Hematopoietic multipotent progenitor cell (in vitro differentiated cells): ENCODE measurements at regions not wholly inside any gene's neighbourhood (a gene's known extent, or its start where the extent isn't known, plus 50 kb on each side); places are given as distances from the start of the nearest gene placed in this dataset.

Experiments used
- DNase-seq, 3 donors: peaks; one replicate each; pipeline ENCODE4 v3.0.0-alpha.2; 2011 to 2015; ENCODE audit warnings: low read depth in 2 of 3, low spot score in 2 of 3

DNA sequence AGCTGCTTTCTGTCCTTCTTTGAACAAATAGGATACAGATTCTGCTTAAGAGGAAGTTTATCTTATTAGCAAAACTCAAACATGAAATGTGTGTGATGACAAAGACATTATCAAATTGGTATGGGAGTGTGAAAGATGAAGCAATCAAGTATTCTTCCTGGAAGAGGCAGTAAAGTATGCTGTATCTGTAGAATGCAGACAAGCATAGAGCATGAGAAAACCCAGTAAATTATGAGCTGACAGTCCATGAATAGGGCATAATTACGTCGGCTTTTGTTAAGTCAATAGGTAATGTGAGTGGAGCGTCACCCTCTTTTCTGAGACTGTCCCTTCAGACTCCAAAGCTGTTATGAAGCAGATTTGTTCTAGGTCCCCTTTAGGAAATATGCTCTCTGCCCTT is 458.6 kb upstream of the NWD2 start:
- DNase-seq, result no peak

DNA sequence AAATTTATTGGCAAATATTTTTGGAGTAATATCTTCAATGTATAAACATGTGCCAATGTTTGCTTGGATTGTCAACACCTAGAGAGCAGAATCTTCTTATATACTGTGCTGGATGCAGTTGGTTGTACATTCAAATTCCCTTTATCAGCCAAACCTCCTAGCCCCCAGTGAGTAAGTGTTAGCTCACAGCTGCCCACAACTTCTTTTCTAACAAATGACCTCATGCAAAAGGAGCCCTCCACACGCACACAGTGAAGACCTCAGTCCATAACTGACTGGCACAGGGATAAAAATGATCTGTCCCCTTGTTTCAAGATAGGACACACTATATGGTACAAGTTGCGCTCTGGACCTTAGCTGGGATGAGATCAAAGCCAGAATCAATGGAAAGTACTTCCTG is 458.0 kb upstream of the NWD2 start:
- no peak for DNase-seq

DNA sequence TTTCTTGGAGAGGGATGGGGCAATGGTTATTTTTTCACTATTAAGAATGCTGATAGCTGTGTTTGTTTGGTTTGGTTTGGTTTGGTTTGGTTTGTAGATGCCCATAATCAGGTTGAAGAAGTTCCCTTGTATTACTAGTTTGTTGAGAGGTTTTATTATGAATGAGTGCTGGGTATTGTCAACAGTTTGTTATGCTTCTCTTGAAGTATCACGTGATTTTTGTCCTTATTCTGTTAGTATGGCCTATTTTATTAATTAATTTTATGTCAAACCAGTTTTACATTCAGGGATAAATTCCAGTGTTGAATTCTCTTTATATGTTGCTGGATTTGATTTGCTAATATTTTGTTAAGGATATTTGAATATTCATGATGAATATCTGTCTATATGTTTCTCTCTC is 449.8 kb upstream of the NWD2 start:
- no peak for DNase-seq

DNA sequence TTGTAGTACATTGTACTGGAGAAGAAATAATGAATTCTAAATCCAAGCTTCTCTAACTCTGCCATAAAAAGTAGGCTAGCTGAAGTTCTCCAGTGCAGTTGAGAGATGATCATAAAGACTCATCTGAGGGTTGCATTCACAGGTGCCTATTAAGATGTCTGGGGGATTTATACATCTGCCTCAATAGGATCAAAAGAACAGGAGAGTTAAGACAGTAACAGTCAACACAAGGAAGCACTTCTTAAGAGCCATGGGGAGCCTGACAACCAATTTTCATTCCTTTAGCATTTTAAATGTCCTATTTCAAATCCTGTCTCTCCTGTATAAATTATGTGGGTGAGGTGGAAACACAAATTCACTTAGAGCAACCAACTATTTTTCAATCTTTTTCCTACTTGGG is 432.4 kb upstream of the NWD2 start:
- DNase-seq, result no peak

DNA sequence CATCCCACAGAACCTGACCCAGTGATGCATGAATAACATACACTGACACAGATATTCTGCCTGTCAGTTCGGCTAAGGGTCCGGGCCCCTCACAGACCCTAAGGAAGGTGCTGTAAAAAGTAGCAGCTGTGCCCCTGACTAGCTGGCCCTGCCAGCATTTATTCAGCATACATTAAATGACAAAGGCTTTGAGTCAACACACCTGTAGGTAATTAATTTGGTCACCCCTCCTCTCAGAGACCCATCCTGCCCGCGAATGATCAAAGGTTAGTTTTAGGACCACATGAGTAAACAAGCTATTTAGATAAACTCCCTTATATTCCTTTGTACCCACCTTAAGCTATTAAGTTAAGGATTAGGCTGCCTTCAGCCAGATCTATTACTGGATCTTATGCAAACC is 429.0 kb upstream of the NWD2 start:
- no peak for DNase-seq

DNA sequence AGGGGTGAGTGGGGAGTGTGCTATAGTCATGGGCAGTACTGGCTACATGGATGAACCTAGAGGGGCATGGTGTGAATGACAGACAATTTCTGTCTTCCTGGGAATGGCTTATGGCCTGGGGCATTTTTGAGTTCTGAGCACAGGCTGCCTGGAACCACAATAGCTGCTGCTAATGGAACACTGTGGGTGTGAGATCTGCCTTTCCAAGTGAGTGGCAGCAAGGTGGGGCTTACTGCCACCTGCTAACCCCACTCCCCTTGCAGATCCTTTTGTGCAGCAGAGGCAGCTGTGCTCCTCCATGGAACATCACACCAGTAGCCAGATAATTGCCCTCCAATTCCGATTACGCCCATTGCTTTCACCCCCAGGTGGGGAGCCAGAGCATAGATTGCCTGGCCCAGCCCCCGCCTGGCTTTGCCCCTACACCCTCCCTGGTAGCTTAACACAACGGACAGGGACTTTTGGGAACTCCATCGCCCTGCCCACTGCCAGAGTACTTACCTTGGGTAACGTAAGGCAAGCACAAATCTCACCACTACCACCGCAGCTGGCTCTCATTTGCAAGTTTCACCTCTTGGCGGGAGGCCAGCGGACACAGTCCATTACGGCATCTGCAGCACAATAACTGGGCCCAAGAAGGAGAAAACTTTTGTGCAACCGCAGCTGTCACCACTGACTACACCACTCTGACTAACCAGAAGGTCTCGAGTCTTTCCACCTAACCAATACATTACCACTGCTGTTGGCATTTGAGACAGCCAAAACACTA is 421.2 kb upstream of the NWD2 start:
- no peak for DNase-seq

DNA sequence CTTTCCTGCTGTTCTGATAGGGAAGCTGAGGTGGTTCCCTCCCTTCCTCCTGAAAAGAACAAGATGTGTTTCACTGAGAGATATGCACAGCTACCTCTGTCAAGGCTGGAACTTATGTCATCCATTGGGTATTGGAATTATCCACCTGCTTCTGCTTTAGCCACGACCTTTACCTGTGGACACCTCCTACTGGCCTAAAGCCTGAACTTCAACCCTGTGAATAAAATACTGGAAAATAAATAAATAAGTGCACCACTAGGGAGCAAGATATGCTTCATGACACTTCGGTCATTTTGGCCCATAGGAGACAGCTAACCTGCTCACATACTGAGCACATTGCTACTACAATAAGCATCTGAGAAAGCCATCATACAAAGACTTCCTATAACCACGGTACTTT is 419.9 kb upstream of the NWD2 start:
- DNase-seq, result no peak

DNA sequence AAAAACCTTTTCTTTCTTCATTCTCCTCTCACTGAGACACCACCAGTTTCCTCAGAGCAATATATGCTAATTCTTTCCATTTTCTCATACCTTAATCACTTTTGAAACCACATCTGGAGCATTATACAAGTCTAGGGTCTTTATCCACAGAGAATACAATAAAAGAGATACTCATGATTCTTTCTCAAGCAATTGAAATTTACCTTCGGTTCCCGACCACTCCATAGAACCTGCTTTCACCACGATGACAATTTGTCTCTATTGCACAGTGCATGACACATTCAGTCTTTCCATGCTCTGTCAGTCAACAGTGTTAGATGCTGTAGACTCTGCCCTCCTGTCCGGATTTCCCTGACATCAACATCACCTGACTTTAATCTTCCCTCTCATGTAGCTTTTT is 409.3 kb upstream of the NWD2 start:
- DNase-seq, result no peak

DNA sequence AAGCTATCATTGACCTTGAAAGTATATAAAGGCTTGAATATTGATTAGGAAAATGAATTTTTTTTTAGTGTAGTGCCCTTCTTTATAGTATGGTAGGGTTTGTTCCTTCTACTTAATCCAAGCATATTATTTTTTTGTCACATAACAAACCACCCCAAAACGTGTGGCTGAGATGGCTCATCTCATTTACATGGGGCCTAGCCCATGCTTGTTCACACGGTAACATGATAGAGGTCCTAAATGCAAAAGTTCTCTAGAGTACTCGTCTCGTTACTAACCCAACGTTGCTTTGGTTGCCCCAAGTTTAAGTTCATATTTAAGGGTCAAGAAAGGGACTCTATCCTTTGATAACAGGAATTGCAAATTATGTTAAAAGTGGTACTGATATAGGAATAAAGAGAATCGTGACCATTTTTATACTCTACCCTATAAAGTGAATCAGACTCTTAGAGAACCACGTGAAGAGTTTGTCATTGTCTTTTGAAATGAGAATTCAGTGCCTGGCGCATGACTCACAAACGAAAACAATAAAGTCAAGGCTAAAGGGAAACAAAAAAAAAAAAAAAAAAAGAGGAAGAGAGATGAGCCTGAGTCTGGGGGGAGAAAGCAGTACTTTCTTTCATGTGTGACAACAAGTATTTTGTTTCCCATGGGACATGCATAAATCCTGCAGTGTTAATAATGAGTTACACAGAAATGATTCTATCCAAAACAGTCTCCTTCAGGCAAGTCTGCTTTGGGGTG is 402.8 kb upstream of the NWD2 start:
- no peak for DNase-seq

DNA sequence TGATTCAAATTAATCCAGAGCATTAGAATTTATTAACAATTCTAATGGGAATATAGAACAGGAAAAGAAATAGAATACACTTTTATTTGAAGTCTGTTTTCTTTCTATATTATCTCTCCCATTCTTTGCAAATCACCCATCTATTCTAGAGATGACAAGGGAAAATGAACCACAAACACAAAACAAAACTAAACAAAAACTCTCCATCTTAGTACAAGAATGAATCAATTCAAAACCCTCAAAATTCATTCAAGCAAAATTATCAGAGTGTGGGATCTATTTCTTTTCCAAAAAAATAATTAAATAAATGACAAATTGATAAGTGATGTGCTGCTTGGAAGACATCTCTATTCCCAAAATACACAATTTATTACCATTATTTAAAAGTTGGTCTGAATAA is 400.1 kb upstream of the NWD2 start:
- no peak for DNase-seq

DNA sequence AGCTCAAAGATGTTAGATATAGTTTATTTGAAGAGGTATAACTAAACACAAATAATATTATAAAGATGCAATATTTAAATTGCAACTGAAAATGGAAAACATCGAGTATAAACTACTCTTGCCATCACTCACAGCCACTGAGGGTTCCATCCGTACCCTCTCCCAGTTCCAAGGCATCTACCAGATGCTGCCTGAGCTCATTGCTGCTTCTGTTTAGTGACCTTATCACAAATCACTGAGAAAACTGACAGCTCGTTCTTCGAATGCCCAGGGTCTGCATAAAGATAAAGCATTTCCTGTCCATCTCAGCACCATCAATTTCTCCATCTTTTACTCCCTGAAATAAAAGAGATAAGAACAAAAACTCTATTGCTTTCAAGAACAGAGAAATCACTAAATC is 391.7 kb upstream of the NWD2 start:
- no peak for DNase-seq

DNA sequence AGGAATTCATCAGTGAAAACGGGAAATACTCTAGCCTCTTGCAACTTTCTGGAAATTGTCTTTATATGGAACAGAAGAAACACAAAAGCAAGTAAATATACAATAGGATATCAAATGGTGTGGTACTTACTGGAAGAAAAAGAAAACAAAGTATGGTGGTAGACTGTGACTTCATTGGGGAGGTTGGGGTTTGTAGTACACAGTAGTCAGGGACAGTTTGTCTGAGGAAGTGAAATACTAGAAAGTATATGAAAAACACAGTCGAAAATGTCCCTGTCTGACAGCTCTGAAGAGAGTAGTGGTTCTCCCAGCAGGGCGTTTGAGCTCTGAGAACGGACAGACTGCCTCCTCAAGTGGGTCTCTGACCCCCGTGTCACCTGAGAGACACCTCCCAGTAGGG is 390.0 kb upstream of the NWD2 start:
- no peak for DNase-seq

DNA sequence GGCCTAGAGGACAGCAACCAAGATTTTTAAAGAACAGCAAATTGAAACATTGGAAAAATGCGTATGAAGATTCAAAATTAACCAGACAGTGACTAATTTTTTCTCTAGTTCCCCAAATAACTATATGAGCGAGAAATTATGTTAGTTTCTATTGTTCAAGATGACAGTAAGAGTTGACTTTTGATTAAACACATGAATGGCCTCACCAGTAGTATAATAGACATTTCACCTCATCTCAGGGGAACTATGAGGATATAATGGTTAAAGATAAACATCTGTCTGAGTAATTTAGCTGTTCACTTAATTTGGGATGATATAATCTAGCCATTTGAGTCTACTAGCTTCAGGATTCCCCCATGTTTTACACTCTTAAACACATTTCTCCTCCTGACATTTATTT is 380.9 kb upstream of the NWD2 start:
- no peak for DNase-seq

DNA sequence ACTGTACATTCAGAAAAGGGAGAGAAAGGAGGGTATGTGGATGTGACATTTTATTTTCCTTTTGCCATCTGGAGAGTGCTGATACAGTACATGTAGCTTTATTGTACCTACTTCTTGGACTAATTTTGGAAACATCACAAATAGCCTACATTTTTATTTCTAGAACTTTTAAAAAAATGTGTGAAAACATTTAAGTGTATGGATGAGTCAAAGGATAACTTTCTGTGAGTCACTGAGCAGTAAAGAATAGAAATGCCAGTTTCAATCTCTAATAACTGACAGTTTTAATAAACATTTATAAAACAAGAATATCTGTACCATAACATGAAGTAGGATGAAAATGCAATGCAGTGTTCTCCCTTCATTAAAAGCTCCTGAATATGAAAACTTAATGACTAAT is 374.4 kb upstream of the NWD2 start:
- DNase-seq, result no peak

DNA sequence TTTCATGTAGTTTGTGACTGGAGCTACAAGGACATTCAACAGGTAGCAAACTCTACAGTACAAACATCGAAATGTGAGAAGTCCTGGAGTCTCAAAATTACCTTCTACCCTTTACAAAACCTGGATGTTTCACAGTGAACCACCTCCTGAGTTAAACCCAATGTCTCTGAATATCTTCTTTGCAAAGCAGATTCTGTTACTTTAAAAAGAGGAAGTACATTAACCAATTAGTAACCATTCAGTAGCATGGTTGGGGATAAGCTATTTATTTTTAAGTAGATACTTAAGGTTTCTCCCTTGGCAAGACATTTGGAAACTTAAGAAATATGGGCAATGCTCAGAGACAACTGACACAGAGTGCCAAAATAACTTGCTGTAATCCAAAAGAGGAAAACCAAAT is 371.9 kb upstream of the NWD2 start:
- no peak for DNase-seq

DNA sequence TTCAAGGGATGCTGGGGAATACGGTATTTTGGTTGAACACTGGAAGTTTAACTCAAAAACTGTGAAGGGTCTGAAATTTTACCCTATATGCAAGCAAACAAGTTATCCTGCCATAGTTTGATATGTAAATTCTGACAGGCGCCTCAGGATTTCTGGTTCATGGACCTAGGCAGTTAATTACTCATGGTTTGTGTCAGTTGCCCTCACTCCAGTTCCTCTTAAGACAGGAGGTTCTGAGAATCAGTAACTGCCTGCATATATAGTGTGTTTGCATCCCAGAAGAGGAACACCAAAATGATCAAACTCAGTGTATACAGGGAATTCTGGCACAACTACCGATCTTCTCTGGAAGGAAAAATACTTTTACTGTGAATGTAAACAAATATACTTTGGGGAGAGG is 360.4 kb upstream of the NWD2 start:
- no peak for DNase-seq

DNA sequence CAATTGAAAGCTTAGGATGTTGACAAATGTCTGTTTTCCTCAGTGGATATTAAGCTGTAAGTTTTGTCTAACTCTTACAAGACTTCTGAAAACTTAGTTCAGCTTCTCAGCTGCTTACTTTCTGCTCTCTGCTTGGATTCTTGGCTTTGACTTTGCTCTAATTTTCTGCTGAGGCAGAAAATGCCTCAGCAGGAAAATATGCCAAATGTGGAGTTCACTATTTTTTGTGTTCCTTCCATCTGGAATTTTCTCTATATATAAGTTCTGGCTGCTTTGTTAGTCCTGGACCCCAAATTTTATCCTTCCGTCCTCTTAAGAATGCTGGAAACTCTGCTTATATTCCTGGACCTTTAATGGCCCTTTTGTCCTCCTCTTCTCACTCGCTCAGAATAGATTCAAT is 352.6 kb upstream of the NWD2 start:
- no peak for DNase-seq

DNA sequence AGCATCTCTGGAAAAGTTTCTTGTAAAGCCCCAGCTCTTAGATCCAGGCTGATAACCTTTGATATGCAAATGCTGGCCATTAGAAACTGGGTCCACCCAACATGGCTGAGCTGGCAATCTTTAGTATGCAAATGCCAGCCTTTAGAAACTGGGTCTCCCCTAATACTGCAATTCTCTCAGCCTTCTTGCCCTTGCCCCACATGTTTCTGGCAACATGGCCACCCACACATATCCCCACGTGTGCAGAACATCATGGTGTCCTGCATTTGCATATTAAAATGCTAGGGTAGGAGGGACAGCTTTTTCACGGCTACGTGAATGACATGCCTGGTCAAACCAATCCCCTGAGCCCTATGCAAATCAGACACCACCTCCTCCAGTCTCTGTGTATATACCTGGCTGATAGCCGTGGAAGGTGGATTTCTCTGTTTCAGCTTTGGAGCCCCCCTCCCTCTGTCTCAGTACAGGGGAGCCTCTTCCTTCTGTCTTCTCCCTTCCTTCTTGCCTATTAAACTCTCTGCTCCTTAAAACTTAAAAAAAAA is 344.0 kb upstream of the NWD2 start:
- no peak for DNase-seq

DNA sequence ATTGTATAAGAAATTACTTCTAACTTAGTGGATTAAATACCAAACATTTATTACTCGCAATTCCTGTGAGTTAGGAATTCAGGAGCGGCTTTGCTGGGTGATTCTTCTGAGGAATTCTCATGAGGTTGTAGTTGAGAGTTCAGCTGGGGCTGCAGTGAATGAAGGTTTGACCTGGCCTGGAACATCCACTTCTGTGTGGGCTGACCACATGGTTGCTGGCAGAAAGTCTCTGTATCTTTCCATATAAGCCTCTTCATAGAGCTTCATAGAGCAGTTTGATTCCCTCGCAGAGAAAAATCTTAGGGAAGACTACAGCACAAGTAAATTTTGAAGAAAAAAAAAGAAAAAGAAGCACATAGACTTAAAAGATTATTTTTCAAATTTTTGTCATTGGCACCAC is 339.7 kb upstream of the NWD2 start:
- no peak for DNase-seq

DNA sequence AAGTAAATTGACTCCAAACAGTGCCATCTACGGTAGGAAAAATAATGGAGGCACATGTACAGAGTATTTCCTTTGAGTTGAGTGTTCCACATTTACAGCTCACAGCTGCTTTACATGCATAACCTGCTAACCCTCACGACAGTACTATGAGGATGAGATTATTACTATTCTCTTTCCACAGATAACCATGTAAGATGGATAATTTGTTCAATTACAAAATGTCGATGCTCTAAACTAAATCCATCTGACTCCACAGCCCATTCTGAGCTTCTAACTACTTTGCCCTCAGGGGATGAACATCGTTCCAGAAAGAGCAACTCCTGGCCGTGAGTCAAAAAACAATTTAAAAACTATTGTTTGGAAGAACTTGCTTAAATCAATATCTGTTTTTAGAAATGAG is 330.4 kb upstream of the NWD2 start:
- DNase-seq, result no peak

DNA sequence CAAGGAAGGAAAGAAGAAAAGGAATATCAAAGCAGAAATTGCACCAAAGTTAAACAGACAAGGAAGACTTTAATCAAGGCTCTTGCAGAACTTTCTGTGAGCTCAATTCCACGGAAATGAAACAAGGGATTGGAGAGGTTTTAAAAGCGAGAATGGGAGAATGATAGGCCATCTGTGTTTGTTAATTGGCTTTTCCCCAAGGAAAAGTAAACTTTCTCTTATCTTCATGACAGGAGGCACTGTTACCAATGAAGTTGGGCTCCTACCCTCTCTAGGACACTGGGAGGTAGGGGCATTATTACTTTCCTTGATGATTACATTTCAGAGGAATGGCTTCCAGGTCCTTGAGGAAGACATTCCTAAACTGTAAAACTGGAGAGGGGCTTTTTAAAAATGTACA is 328.8 kb upstream of the NWD2 start:
- no peak for DNase-seq

DNA sequence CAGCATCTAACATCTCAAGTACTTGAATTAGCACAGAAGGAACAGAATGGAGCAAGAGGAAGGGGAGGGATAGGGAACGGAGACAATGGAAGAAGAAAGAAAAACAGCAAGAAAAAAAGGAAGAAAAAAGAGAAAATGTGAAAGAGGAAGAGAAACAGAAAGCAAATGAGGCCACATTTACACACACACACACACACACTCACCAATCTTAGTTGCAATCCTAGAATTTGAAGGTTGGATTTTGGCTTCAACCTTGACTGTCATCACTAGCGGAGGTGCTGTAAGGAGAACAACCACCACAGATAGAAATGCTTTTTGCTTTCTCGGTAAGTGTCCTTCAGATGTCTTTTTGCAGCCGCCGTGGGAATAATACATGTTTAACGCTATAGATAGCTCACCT is 327.1 kb upstream of the NWD2 start:
- no peak for DNase-seq
